SK-N-SH (cell line): ENCODE measurements at regions not wholly inside any gene's neighbourhood (a gene's known extent, or its start where the extent isn't known, plus 50 kb on each side); places are given as distances from the start of the nearest gene placed in this dataset.

ENCODE experiments used
- CHD2 ChIP-seq: fragments of 150-350 bp; IDR thresholded peaks from 2 replicates; pipeline ENCODE4 v1.6.1; 2018; ENCODE audit warnings: low read length; ENCODE audit not compliant: partially characterized antibody
- EP300 ChIP-seq, 2 experiments: IDR thresholded peaks; 2 replicates each; pipeline versions ENCODE4 v1.4.0 to v1.6.1; 2012; ENCODE audit warnings: borderline replicate concordance in 1 of 2, low read depth in 1 of 2, low read length in 1 of 2
- EZH2phosphoT487 ChIP-seq: fragments of 200-600 bp; sonication (generic); IDR thresholded peaks from 2 replicates; pipeline ENCODE4 v1.6.1; 2017; ENCODE audit warnings: low read depth, mixed run types, mild to moderate bottlenecking, antibody characterized with exemption, moderate library complexity, borderline replicate concordance
- FOXM1 ChIP-seq: IDR thresholded peaks from 2 replicates; pipeline ENCODE4 v1.4.0; 2012; ENCODE audit warnings: low read depth, mild to moderate bottlenecking
- JUND ChIP-seq: IDR thresholded peaks from 2 replicates; pipeline ENCODE4 v1.4.0; 2012
- POLR2AphosphoS5 ChIP-seq: IDR thresholded peaks from 2 replicates; pipeline ENCODE4 v1.6.1; 2012; ENCODE audit warnings: low read depth, low read length
- RXRA ChIP-seq: IDR thresholded peaks from 2 replicates; pipeline ENCODE4 v1.4.0; 2012; ENCODE audit warnings: low read depth, mild to moderate bottlenecking, borderline replicate concordance
- SIN3A ChIP-seq: IDR thresholded peaks from 2 replicates; pipeline ENCODE4 v1.6.1; 2012; ENCODE audit warnings: low read depth, mild to moderate bottlenecking, low read length, moderate library complexity, borderline replicate concordance
- TAF1 ChIP-seq: IDR thresholded peaks from 2 replicates; pipeline ENCODE4 v1.6.1; 2012; ENCODE audit warnings: low read depth, mild to moderate bottlenecking, low read length, moderate library complexity, borderline replicate concordance
- TF ChIP-seq, protein P1 (sequence below): fragments of 200-600 bp; sonication (generic); IDR thresholded peaks from 2 replicates; pipeline ENCODE4 v1.6.1; 2017; ENCODE audit warnings: antibody characterized with exemption, mild to moderate bottlenecking, moderate library complexity
- TF ChIP-seq, protein P2 (sequence below): IDR thresholded peaks from 2 replicates; pipeline ENCODE4 v1.4.0; 2012; ENCODE audit warnings: low read depth
- TF ChIP-seq, protein P3 (sequence below): fragments of 150-350 bp; IDR thresholded peaks from 2 replicates; pipeline ENCODE4 v1.6.1; 2017; ENCODE audit warnings: antibody characterized with exemption, low read length, low read depth, borderline replicate concordance
- TF ChIP-seq, protein P4 (sequence below): IDR thresholded peaks from 2 replicates; pipeline ENCODE4; 2012

DNA sequence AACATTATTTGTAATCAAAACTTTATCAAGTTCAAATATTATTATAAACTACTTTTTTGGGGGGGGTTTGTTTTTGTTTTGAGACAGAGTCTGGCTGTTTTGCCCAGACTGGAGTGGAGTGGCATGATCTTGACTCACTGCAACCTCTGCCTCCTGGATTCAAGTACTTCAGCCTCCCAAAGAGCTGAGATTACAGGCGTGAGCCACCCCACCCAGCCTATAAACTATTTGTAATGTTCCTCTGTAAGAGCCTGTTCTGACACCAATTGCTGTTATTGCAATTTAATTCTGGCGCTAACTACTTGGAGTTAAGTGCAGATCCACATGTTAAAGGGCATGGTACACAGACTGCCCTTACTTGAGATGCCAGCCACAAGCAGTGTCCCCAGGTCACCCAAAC, 478.1 kb upstream of the NRP1 start:
- no peak for TF ChIP-seq FOXM1
- TF ChIP-seq, protein P1, sequence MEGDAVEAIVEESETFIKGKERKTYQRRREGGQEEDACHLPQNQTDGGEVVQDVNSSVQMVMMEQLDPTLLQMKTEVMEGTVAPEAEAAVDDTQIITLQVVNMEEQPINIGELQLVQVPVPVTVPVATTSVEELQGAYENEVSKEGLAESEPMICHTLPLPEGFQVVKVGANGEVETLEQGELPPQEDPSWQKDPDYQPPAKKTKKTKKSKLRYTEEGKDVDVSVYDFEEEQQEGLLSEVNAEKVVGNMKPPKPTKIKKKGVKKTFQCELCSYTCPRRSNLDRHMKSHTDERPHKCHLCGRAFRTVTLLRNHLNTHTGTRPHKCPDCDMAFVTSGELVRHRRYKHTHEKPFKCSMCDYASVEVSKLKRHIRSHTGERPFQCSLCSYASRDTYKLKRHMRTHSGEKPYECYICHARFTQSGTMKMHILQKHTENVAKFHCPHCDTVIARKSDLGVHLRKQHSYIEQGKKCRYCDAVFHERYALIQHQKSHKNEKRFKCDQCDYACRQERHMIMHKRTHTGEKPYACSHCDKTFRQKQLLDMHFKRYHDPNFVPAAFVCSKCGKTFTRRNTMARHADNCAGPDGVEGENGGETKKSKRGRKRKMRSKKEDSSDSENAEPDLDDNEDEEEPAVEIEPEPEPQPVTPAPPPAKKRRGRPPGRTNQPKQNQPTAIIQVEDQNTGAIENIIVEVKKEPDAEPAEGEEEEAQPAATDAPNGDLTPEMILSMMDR: no peak
- TF ChIP-seq POLR2AphosphoS5: no peak
- TF ChIP-seq, protein P2, sequence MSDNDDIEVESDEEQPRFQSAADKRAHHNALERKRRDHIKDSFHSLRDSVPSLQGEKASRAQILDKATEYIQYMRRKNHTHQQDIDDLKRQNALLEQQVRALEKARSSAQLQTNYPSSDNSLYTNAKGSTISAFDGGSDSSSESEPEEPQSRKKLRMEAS: no peak
- TF ChIP-seq, protein P3, sequence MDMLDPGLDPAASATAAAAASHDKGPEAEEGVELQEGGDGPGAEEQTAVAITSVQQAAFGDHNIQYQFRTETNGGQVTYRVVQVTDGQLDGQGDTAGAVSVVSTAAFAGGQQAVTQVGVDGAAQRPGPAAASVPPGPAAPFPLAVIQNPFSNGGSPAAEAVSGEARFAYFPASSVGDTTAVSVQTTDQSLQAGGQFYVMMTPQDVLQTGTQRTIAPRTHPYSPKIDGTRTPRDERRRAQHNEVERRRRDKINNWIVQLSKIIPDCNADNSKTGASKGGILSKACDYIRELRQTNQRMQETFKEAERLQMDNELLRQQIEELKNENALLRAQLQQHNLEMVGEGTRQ: no peak
- no peak for TF ChIP-seq JUND
- no peak for TF ChIP-seq CHD2
- no peak for TF ChIP-seq EZH2phosphoT487
- no peak for TF ChIP-seq SIN3A
- no peak for TF ChIP-seq TAF1
- TF ChIP-seq, protein P4, sequence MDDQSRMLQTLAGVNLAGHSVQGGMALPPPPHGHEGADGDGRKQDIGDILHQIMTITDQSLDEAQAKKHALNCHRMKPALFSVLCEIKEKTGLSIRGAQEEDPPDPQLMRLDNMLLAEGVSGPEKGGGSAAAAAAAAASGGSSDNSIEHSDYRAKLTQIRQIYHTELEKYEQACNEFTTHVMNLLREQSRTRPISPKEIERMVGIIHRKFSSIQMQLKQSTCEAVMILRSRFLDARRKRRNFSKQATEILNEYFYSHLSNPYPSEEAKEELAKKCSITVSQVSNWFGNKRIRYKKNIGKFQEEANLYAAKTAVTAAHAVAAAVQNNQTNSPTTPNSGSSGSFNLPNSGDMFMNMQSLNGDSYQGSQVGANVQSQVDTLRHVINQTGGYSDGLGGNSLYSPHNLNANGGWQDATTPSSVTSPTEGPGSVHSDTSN: no peak
- no peak for TF ChIP-seq RXRA
- TF ChIP-seq EP300 (IDR thresholded peaks at IDR 0.05; ENCODE audit: borderline replicate concordance in 1 of 2, low read depth in 1 of 2, low read length in 1 of 2): no peak
